Sigmoid colon (tissue), 3 donors: ENCODE measurements at regions not wholly inside any gene's neighbourhood (a gene's known extent, or its start where the extent isn't known, plus 50 kb on each side); places are given as distances from the start of the nearest gene placed in this dataset.
"Not testable (repeated sequence)": the region's sequence is repeated elsewhere in the genome, so short reads cannot be mapped to it uniquely, and the experiment has no call there.

Experiments
- CTCF ChIP-seq, 4 experiments: fragments of 450-650 bp in 3 of 4; fragments of 200-600 bp in 1 of 4; IDR thresholded peaks; one replicate each; pipeline ENCODE4 v1.5.1; 2016 to 2019; ENCODE audit warnings: antibody characterized with exemption in 4 of 4, mild to moderate bottlenecking in 3 of 4, moderate library complexity in 2 of 4
- POLR2A ChIP-seq, 2 donors: fragments of 450-650 bp; IDR thresholded peaks; one replicate each; pipeline ENCODE4 v1.6.1; 2016; ENCODE audit warnings: antibody characterized with exemption in 2 of 2, mild to moderate bottlenecking in 2 of 2, moderate library complexity in 2 of 2

GRCh38 chr21:9003909-9004814 lies 1517.2 kb upstream of the TPTE start:
- TF ChIP-seq POLR2A, CTCF (IDR thresholded peaks at IDR 0.05): not testable (repeated sequence)
